ENCODE measurements at regions not wholly inside any gene's neighbourhood (a gene's known extent, or its start where the extent isn't known, plus 50 kb on each side); places are given as distances from the start of the nearest gene placed in this dataset.

DNA sequence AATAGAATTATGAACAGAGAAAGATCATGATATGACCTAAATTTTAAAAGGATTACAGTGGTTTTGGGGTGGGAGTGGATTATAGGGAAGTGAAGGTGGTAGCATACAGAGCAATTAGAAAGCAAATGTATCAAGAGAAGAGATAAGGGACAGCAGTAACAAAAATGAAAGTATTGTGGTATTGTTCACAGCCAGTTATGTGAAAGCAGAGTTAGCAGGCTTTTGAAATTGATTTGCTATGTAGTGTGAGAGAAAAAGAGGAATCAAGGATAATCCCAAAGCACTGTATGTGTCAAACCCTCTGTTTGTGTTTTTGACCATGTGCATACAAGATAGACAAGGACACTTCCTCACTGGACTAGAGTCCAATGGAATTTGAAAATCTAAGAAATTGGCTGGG lies 1721.4 kb downstream of the PCDH9 start:
- TF ChIP-seq, protein P1, sequence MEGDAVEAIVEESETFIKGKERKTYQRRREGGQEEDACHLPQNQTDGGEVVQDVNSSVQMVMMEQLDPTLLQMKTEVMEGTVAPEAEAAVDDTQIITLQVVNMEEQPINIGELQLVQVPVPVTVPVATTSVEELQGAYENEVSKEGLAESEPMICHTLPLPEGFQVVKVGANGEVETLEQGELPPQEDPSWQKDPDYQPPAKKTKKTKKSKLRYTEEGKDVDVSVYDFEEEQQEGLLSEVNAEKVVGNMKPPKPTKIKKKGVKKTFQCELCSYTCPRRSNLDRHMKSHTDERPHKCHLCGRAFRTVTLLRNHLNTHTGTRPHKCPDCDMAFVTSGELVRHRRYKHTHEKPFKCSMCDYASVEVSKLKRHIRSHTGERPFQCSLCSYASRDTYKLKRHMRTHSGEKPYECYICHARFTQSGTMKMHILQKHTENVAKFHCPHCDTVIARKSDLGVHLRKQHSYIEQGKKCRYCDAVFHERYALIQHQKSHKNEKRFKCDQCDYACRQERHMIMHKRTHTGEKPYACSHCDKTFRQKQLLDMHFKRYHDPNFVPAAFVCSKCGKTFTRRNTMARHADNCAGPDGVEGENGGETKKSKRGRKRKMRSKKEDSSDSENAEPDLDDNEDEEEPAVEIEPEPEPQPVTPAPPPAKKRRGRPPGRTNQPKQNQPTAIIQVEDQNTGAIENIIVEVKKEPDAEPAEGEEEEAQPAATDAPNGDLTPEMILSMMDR (IDR thresholded peaks at IDR 0.05; ENCODE audit: low read depth, low read length): no peak
- no peak for TF ChIP-seq EZH2phosphoT487 (IDR thresholded peaks at IDR 0.05; ENCODE audit: low read depth)
